ENCODE measurements at regions not wholly inside any gene's neighbourhood (a gene's known extent, or its start where the extent isn't known, plus 50 kb on each side); places are given as distances from the start of the nearest gene placed in this dataset.

GRCh38 chr9:1729631-1730030 lies 285.5 kb upstream of the SMARCA2 start:
- TF ChIP-seq, protein P1, sequence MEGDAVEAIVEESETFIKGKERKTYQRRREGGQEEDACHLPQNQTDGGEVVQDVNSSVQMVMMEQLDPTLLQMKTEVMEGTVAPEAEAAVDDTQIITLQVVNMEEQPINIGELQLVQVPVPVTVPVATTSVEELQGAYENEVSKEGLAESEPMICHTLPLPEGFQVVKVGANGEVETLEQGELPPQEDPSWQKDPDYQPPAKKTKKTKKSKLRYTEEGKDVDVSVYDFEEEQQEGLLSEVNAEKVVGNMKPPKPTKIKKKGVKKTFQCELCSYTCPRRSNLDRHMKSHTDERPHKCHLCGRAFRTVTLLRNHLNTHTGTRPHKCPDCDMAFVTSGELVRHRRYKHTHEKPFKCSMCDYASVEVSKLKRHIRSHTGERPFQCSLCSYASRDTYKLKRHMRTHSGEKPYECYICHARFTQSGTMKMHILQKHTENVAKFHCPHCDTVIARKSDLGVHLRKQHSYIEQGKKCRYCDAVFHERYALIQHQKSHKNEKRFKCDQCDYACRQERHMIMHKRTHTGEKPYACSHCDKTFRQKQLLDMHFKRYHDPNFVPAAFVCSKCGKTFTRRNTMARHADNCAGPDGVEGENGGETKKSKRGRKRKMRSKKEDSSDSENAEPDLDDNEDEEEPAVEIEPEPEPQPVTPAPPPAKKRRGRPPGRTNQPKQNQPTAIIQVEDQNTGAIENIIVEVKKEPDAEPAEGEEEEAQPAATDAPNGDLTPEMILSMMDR (IDR thresholded peaks at IDR 0.05) = no peak
- Mint-ChIP-seq H3K27me3 (ENCODE audit: low read depth) (no peaks in the 10 kb centered on the region), H3K27ac (ENCODE audit: unreplicated experiment) (no peak overlapping the region), H3K36me3 (ENCODE audit: low read depth) (no peaks in the 10 kb centered on the region), H3K9me3 (ENCODE audit: low read depth) (peaks cover 7% of the 10 kb centered on the region), H3K4me3 (ENCODE audit: unreplicated experiment) (no peak overlapping the region), H3K4me1 (ENCODE audit: low read depth) (no peaks in the 10 kb centered on the region)
- DNase-seq (ENCODE audit: low spot score) = no peak

DNA sequence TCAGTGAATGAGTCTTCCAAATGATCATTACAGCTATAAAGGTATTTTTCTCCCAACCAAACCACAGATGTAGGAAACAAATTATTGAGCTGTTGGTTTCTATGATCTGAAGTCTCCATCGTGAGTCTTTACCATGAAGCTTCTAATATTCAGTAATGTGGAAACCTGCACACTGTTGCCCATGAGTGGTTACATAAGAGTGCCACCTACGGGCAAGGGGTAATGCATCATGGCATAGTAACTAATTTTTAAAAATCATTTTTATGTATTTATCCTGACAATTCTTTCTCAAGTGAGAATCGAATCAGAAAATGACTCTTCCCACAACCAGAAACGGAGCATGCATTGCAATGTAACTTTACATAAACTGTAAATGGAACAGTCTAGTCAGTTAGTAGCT lies 282.5 kb upstream of the SMARCA2 start:
- H3K36me3 Mint-ChIP-seq (ENCODE audit: low read depth) = no peaks in the 10 kb centered on the region
- DNase-seq (ENCODE audit: low spot score) = no peak
- H3K27ac Mint-ChIP-seq (ENCODE audit: unreplicated experiment) = no peak overlapping the region
- peaks cover 7% of the 10 kb centered on the region for H3K9me3 Mint-ChIP-seq (ENCODE audit: low read depth)
- H3K27me3 Mint-ChIP-seq (ENCODE audit: low read depth) = peaks cover 1% of the 10 kb centered on the region
- TF ChIP-seq, protein P1 (IDR thresholded peaks at IDR 0.05) = no peak
- H3K4me1 Mint-ChIP-seq (ENCODE audit: low read depth) = no peaks in the 10 kb centered on the region
- no peak overlapping the region for H3K4me3 Mint-ChIP-seq (ENCODE audit: unreplicated experiment)

DNA sequence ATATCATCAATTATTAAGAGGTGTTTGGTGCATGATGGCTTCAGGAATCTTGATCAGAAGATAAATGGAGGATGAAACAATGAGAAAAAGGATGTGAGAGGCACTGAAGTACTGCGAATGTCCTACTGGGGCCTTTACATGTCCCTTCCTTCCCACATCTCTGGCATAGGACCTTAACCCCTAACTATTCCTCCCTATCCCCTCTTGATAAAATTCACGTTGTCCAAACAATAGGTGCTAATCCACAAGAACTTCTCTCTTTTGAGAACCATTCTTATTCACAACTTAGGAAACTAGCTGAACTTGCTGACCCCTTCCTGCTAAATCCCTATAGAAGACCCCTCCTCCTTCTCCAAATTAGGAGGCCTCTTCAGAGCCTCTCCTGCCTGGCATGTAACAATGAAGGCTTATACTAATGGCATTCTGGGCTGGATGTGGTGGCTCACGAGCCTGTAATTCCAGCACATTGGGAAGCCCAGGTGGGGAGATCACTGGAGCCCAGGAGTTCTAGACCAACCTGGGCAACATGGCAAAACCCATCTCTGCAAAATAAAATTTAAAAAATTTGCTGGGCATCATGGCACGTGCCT lies 276.5 kb upstream of the SMARCA2 start:
- Mint-ChIP-seq H3K4me1 (ENCODE audit: low read depth) (no peaks in the 10 kb centered on the region), H3K27me3 (ENCODE audit: low read depth) (peaks cover 1% of the 10 kb centered on the region), H3K36me3 (ENCODE audit: low read depth) (no peaks in the 10 kb centered on the region), H3K9me3 (ENCODE audit: low read depth) (peaks cover 7% of the 10 kb centered on the region), H3K27ac (ENCODE audit: unreplicated experiment) (no peak overlapping the region), H3K4me3 (ENCODE audit: unreplicated experiment) (no peak overlapping the region)
- DNase-seq (ENCODE audit: low spot score) = no peak
- TF ChIP-seq, protein P1 (IDR thresholded peaks at IDR 0.05) = no peak

- H3K4me3 Mint-ChIP-seq (ENCODE audit: unreplicated experiment) = no peak overlapping the region
- H3K27ac Mint-ChIP-seq (ENCODE audit: unreplicated experiment) = no peak overlapping the region
- no peaks in the 10 kb centered on the region for H3K27me3 Mint-ChIP-seq (ENCODE audit: low read depth)
- H3K4me1 Mint-ChIP-seq (ENCODE audit: low read depth) = no peaks in the 10 kb centered on the region
- no peaks in the 10 kb centered on the region for H3K36me3 Mint-ChIP-seq (ENCODE audit: low read depth)
- DNase-seq (ENCODE audit: low spot score) = no peak
- peaks cover 7% of the 10 kb centered on the region for H3K9me3 Mint-ChIP-seq (ENCODE audit: low read depth)
- TF ChIP-seq, protein P1 (IDR thresholded peaks at IDR 0.05) = no peak
These were observed 271.8 kb upstream of the SMARCA2 start for GRCh38 chr9:1743121-1743960.

DNA sequence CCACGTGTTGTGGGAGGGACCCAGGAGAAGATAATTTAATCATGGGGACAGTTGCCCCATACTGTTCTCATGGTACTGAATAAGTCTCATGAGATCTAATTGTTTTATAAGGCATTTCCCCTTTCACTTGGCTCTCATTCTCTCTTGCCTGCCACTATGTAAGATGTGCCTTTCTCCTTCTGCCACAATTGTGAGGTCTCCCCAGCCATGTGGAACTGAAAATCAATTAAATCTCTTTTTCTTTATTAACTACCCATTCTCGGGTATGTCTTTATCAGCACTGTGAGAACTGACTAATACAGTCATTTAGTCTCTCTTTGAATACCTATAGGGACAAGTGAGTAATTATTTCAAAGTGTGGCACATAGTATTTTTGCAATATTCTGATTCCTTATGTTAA lies 269.2 kb upstream of the SMARCA2 start:
- Mint-ChIP-seq H3K9me3 (ENCODE audit: low read depth) (peaks cover 20% of the 10 kb centered on the region), H3K27ac (ENCODE audit: unreplicated experiment) (no peak overlapping the region), H3K4me3 (ENCODE audit: unreplicated experiment) (no peak overlapping the region), H3K27me3 (ENCODE audit: low read depth) (no peaks in the 10 kb centered on the region), H3K4me1 (ENCODE audit: low read depth) (no peaks in the 10 kb centered on the region), H3K36me3 (ENCODE audit: low read depth) (no peaks in the 10 kb centered on the region)
- DNase-seq (ENCODE audit: low spot score) = no peak
- TF ChIP-seq, protein P1 (IDR thresholded peaks at IDR 0.05) = no peak
